Ovary (tissue), 3 donors: ENCODE measurements at regions not wholly inside any gene's neighbourhood (a gene's known extent, or its start where the extent isn't known, plus 50 kb on each side); places are given as distances from the start of the nearest gene placed in this dataset.

ENCODE experiments used
- POLR2A ChIP-seq: fragments of 450-650 bp; IDR thresholded peaks from one replicate; pipeline ENCODE4 v1.6.1; 2017; ENCODE audit warnings: antibody characterized with exemption, mild to moderate bottlenecking, moderate library complexity
- TF ChIP-seq, protein P1 (sequence below), 3 donors: fragments of 450-650 bp in 2 of 3; fragments of 200-600 bp in 1 of 3; IDR thresholded peaks; one replicate each; pipeline versions ENCODE4 v1.5.1 to v1.8.0; 2016 to 2022; ENCODE audit warnings: antibody characterized with exemption in 3 of 3, mild to moderate bottlenecking in 1 of 3
- donor health status: DM: no; HTN: no; CAD: no.

DNA sequence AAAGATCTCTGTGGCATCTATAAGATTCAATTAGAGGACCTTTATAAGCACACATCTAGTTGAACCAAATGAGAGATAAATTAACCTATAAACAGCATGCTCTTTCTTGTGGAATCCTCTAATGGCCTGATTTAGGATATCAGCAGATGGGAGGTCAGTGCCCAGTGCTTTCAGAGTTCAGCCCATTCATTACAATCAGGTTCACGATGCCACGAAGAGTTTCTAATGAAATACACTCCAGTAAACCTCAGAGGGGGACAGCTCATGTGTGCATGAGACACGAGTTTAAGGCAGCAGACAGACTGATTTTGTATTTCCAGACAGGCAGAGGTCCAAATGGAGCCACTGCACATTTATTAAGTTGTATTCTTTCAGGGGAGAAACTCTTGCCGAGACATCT lies 544.4 kb upstream of the PKN2 start:
- TF ChIP-seq, protein P1, sequence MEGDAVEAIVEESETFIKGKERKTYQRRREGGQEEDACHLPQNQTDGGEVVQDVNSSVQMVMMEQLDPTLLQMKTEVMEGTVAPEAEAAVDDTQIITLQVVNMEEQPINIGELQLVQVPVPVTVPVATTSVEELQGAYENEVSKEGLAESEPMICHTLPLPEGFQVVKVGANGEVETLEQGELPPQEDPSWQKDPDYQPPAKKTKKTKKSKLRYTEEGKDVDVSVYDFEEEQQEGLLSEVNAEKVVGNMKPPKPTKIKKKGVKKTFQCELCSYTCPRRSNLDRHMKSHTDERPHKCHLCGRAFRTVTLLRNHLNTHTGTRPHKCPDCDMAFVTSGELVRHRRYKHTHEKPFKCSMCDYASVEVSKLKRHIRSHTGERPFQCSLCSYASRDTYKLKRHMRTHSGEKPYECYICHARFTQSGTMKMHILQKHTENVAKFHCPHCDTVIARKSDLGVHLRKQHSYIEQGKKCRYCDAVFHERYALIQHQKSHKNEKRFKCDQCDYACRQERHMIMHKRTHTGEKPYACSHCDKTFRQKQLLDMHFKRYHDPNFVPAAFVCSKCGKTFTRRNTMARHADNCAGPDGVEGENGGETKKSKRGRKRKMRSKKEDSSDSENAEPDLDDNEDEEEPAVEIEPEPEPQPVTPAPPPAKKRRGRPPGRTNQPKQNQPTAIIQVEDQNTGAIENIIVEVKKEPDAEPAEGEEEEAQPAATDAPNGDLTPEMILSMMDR (IDR thresholded peaks at IDR 0.05) = no peak
- TF ChIP-seq POLR2A = no peak
